Activated CD4-positive, alpha-beta T cell treated with anti-CD3 and anti-CD28 coated beads, Interleukin-10, Interleukin-2, amounts not matched to agents 100 ng/mL and 50 ng/mL, durations not matched to agents 16 hours and 8 hours (primary cell): ENCODE measurements at regions not wholly inside any gene's neighbourhood (a gene's known extent, or its start where the extent isn't known, plus 50 kb on each side); places are given as distances from the start of the nearest gene placed in this dataset.

ENCODE experiments used
- DNase-seq: peaks from one replicate; pipeline ENCODE4 v3.0.0-alpha.2; 2020

DNA sequence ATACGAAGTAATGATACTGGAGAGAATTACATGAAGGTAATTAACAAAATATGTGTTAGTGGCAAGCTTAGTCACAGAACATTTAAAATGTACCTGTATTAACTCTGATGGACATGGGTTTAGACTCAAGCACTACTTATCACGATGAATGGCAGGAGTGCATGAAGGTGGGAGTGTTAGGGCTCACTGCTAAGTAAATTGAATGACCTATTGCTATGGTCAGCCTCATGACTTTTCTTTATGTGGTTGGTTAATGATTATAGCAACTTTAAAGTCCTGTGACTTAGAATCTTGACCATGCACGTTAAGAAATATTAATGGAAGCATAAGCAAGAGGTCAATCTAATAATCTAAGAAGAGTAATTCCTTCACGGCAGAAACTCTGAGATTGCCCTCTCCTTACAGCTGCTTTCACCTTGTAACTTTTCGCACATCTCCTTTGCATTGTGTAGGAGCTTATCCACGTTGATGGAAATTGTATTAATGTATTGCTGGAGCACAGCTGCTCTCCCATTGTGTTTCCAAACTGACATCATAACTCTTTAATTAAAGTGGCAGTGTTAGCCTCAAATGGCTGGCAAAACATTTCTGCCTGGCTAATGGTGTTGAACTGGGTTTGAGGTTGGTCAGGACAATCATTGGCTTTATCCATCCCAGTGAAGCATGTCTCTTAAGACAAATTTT lies 114.5 kb downstream of the RXFP2 start:
- no peak for DNase-seq

DNA sequence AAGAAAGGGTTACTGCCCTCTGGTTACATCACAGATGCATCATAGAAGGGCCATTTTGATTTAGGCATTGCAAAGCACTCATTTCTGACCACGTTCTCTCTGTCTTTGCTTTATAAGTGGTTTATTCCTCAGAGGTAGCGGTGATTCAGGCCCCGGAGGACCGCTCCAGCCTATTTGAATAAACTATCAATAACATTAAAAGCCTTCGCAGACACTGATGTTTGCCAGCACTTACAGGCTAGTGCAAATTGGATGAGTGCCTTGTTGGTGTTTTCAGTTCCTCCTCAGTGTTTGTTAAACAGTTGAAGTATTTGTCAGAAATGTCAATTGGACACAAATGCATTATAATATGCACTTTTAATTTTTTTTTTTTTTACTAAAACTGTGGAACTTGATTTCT lies 120.2 kb downstream of the RXFP2 start:
- DNase-seq, result no peak

DNA sequence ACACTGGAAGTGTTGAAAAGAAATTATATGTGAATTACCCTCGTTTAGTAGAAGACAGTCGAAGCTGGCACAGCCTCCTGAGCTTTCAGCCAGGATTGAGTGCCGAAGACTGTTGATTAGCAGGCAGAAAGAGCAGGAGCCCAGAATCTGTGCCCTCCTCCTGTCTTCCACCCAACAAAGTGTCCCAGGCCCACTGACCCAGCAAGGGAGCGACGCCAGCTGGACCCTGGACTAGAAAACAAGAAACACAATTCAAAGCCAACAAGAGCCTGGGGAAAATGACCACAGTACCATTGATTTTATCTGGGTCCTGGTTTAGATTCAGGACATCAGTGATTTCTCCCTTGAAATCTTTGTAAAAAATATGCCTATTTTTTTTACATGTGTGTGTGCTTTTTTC lies 120.7 kb downstream of the RXFP2 start:
- no peak for DNase-seq

DNA sequence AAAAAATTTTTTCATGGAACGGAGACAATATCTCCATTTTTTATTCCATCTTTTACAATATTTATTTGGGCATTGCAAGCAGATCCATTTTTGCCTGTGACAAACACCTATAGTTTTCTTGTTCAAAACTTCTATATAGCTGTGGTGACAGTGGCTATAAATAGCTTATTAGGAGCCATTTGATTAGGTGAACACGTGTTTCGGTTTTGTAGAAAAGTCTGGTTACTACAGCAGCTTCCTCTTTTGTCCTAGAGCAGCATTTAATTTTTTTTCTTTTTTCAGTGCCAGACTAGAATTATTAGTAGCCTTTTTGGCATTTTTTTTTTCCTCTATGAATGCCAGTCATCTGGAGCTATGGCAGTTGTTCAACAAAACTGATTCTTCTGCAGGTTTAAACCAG lies 123.5 kb downstream of the RXFP2 start:
- DNase-seq, result no peak

DNA sequence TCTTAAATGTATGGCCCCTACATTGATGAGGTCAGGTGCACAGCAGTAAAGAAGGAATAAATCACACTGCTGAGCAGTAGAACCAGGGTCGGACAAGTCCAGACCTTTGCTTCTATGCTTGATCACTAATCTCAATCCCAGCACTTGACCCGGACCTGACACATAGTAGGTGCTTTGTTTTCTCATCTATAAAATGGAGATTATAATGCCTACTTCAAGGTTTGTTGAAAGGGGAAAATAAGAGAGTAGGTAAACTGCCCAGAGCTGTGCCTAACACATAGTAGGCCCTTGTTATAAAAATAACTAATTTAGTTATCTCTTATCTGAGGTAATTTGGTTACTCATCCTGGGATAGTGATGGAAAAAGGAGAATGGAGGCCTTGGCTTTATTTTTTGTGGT lies 125.0 kb downstream of the RXFP2 start:
- no peak for DNase-seq

DNA sequence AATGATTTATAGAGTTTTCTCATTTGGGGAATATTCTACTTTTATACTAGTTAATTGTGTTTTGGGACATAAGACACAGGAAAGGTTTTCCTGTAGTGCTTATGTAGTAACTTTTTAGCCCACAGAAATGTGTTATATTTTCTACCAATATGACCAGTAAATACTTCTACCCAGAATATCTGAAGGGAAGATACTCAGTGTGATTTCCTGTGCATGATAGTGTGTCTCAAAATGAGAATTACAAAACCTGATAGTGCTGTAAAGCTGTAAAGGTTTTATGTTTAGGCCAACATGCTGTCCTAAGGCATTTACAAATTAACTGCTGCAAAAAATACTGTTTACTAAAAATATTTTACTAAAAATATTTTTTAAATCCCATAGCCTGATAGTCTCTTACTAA lies 126.8 kb downstream of the RXFP2 start:
- DNase-seq, result no peak

DNA sequence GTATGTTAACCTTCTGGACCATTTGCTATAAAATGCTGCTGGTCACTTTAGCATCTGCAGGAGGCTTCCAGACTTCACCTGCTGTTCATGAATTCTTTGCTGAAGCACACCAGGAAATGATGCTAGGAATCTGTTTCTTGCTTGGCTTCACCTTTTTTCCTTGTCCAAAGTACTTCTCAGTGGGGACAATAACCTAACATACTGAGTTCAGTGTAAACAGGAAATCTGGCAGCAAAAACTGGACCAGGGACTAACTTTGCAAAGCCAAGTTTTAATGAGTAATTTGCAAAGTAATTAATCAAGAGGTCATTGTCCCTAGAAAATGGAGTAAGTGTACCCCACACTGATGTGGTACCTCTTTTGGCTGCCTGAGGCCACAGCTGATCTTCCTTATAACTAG lies 128.4 kb downstream of the RXFP2 start:
- no peak for DNase-seq

DNA sequence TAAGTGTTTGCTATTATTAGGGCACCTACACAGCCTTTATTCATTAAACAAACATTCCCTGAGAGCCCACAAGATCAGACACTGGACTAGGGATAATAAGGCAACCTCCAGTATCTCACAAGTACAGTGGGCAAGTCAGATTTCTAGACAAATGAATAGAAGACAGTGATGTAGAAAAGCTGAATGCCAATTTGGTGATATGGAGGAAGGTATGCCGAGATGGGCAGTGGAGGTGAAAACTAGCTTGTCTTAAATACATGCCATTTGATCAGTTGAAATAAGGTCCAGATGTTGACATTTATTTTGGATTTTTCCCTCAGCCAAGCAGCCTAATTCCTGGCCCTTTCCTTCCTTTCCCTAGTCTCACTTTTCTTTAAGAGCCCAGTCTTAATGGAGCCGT lies 130.3 kb downstream of the RXFP2 start:
- no peak for DNase-seq

DNA sequence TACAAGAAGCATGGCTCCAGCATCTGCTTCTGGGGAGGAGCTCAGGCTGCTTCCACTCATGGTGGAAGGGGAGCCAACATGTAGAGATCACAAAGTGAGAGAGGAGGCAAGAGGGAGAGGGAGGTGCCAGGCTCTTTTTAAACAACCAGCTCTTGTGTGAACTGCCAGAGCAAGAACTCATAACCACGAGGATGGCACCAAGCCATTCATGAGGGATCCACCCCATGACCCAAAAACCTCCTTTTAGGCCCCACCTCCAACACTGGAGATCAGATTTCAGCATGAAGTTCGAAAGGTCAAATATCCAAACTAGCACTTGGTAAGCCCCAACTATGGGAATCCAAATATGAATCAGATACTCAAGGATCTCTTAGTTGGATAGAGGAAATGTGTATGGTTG lies 131.2 kb downstream of the RXFP2 start:
- no peak for DNase-seq

DNA sequence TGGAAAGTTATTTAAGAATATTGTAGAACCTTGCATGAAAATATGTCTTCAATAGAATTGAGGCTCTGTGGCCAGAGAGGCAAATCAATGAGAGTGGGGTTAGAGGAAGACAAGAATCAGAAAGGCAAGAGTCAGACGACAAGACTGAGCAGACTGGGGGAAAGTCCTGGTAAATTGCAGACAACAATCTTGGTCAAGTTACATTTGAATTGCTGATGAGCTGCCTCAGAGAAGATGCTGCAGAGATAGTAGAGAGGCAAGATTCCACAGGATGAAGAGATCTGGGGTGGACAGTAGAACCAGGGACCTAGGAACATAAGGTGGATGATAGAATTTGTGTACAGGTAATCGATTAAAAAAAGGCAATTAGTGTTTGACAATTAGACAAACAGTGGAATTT lies 133.8 kb downstream of the RXFP2 start:
- no peak for DNase-seq

DNA sequence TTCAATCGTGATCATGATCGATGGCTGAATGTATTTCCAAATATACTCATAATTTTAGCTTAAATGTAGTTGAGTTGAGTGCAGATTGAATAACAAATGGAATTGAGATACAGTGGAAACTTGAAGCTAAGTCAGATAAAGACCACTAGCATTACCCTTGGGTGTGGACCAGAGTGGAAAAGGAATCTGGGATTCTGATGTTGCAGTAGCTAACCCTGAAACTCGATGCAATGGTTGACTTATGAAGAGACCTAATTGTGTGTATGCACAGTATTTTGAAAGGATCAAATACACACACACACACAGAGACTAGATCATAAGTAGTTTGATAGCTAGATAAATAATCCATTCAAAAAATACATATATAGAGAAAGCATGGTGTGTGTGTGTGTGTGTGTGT lies 135.8 kb downstream of the RXFP2 start:
- no peak for DNase-seq

DNA sequence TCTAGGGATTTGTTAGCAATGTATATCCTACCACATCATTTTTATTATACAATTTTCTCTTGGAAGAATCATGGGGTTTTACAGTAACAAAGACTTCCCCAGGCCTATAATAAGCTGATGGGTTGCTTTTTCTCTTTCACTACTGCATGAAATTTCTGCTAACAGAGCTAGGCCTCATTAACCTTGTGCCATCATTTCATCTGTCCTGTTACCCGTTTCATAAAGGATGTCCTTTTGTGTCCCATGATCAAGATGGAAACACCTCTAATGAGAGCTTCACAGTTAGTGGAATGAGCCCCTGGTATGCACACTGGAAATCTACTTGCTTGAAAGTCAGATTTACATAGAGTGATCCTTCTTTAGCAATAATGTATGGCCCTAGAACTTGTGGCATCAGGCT lies 138.7 kb downstream of the RXFP2 start:
- DNase-seq, result no peak

DNA sequence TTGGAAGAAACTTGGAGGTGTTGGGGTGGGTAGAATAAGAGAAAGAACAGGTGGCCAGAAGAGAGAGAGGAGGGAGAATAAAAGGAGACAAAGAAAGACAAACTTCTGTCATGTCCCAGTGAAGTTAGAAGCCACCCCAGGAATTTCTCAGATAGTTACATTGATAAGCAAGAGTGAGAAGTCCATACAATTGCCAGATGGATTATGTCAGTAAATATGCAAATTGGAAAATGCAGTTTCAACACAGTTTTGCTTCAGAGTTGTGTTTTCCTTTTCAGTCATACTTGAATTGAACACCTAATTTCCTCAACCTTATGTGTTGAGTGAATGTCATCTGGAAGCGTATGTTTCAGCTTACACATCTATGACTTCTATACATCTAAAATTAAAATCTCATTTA lies 139.2 kb downstream of the RXFP2 start:
- DNase-seq, result no peak

DNA sequence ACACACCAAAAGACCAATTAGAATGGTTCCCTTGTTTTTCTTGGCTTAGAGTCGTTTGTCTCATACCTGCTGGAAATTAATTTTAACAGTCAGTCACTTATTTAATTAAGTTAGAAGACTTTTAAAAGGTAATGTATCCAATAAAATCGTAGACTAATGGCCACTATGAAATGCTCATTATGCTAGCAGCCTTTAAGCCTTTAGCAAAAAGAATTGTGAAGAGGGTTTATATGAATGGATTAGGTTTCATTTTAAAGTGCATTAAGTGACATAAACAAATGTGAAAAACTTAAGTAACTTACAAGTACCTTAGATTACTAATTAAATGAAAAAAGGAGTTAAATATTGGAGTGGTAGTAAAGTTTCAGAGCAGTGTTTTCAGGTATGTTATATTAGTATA lies 139.6 kb downstream of the RXFP2 start:
- DNase-seq, result no peak

DNA sequence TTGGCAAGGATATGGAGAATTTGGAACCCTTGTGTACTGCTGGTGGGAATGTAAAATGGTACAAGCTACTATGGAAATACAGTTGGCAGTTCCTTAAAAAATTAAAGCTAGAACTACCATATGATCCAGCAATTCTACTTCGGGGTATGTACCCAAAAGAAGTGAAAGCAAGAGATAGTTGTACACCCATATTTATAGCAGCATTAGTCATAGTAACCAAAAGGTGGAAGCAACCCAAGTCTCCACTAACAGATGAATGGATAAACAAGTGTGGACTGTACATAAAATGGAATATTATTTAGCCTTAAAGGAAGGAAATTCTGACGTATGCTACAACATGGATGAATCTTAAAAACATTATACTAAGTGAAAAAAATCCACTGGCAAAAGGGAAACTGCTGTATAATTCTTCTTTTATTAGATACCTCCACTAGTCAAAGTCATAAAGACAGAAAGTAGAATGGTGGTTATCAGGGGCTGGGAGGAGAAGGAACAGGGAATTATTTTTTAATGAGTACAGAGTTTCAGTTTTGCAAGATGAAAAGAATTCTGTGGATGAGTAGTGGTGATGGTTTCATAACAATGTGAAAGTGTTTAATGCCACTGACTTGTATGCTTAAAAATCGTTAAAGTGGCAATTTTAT lies 141.6 kb downstream of the RXFP2 start:
- no peak for DNase-seq

DNA sequence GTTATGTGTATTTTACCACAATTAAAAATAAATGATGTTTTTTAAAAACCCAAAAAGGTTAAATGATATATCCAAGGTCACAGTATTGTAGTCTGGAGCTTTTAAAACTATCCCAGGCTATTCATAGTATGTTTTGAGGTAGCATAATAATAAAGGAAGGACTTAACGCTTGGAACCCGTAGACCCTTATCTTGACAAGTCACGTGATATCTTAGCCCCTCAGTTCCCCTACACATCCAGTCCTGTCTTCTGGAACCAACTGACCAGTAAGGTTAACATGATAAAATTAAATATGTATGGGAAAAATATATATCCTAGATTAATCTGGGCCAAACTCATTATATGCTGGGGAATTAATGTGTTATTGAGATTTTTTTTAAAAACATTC lies 142.2 kb downstream of the RXFP2 start:
- no peak for DNase-seq

DNA sequence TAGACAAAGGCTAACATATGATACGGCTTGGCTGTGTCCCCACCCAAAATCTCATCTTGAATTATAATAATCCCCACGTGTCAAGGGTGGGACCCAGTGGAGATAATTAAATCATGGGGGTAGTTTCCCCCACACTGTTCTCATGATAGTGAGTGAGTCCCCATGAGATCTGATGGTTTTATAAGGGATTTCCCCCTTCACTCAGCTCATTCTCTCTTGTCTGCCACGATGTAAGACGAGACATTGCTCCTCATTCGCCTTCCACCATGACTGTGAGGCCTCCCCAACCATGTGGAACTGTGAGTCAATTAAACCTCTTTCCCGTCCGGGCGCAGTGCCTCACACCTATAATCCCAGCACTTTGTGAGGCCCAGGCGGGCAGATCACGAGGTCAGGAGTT lies 143.5 kb downstream of the RXFP2 start:
- no peak for DNase-seq

DNA sequence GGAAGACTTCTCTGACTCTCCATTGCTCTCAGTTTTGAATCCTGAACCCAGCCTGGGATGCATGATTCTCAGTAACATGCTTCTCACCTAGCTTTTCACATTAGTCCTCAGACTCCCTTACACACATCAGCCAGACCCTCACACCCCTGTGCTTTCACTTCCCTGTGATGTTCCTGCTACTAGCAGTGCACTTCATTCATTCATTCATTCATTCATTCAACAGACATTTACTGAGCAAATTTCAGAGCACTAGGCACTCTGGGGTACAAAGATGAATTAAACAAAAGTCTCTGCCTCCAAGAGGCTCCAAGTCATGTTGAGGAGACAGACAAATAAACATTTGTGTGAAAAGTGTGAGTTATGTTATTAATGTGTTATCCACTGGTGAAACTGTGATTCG lies 145.2 kb downstream of the RXFP2 start:
- DNase-seq, result no peak

DNA sequence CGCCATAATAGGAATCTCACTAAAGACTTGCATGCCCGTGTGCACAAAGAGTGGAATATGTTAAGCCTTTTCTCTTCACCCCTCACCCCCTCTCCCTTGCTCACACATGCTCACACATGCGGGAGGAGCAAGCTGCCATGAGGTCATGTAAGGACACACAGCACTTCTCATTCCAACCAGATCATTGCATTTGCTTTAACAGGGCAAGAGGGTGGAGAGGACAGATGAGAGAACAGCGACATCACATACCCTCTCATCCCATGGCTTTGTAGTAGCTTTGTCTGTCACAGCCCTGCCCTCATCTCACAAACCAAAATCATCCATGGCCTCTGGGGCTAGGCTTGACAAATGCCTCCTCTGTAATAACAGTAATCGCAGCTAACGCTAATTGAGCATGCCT lies 145.6 kb upstream of the FRY start:
- DNase-seq, result no peak

DNA sequence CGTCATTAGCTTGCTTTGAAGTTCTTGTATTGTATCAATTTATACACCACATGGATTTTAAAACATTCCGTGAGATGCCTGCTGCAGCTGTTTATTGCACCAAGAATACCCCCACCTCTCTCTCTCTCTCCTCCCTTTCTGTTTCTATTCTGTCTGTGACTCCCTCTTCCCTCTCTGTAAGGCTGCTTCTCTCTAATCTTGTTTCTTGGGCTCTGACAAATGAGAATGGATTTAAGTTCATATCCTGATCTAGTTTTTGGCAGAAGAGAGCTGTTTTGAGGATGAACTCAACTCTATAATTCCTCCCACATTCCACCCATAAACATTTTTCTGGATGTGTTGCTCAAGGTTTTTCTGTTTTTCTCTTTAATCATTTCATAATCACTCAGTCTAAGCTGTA lies 144.3 kb upstream of the FRY start:
- no peak for DNase-seq

DNA sequence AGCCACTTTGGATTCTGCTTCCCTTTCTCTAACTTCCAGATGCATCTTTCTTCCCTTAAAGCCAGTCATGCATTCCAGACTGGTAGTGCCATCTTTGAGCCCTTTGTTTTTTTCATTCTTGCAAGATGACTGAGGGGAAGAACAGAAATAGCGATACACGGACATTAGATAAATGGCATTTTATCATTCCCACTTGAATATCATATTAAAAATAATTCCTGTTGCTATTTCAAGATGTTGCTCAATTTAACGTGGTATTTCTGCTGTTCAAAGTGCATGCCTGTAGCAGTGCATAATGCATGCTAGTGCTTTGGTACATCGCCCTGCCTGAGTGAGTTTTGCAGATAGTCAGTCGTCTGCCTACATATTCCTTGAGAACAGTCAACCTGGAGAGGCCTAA lies 140.6 kb upstream of the FRY start:
- DNase-seq, result no peak

DNA sequence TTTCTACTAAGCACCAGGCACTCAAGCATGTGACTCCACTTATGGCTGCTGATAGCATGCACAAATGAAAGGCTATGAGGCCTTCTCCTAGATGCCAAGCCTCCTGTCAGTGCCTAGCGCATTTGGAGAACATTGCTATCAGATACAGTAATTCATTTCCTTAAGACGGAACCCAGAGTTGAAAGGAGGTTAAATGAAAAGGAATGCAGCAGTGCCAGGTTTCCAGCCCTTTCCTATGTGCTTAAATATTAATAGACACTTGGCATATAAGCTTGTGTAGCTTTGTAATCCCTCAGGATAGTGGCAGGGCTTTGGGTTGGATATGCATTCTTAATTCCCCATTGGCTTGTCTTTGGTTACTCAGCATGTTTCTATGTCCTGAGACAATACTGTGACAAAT lies 140.1 kb upstream of the FRY start:
- no peak for DNase-seq

DNA sequence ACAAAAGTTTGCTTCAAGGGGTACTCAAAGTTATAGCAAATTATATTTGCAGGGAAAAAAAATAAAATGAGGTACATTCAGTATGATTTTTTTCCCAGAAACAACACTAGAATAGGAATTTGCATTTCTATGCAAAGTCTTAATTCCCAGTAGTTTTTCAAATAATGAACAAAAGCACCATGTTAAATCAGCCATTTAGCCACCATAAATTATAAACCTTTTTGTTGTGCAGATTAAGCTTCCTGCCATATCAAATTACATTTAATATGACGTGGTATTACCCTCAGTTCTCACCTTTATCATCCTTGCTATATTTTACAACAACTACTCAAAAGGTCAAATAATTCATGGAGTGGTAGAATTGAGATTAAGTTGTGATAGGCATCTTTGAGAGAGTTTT lies 136.6 kb upstream of the FRY start:
- DNase-seq, result no peak

DNA sequence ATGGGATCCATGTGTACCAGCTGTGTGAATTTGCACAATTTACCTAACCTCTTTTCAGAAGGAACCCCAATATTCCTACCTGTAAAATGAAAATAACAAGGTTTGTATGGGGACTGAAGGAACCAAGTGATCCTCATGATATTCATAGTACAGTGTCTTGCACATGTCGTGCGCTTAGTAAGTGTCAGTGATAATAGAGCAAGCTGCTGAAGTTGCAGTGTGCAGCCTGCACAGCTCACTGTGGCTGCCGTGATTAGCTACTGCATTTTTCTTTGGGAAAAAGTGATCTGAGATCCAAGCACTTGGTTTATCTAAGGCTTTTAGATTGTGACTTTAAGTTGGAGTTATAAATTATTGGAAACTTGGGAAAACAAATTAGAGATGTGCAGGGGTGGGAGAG lies 135.9 kb upstream of the FRY start:
- no peak for DNase-seq

DNA sequence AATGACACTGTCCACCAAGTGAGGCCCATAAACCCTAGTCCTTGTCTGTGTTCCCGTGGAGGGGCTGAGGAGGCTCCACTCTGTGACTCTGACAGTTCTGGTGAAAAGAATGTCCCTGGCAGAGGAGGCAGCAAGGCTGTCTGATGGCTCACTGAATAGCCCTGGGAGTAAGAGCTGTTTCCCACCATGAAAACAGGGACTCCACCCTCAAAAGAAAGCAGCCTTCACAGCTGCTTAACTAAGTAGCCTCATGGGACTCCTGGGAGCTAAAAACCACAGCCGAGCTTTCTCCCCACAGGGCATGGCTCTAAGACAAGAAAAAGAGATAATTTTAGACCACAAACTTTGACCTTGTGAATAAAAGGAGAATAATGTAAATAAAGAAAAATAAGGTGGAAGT lies 135.1 kb upstream of the FRY start:
- no peak for DNase-seq
